ENCODE measurements at regions not wholly inside any gene's neighbourhood (a gene's known extent, or its start where the extent isn't known, plus 50 kb on each side); places are given as distances from the start of the nearest gene placed in this dataset.

DNA sequence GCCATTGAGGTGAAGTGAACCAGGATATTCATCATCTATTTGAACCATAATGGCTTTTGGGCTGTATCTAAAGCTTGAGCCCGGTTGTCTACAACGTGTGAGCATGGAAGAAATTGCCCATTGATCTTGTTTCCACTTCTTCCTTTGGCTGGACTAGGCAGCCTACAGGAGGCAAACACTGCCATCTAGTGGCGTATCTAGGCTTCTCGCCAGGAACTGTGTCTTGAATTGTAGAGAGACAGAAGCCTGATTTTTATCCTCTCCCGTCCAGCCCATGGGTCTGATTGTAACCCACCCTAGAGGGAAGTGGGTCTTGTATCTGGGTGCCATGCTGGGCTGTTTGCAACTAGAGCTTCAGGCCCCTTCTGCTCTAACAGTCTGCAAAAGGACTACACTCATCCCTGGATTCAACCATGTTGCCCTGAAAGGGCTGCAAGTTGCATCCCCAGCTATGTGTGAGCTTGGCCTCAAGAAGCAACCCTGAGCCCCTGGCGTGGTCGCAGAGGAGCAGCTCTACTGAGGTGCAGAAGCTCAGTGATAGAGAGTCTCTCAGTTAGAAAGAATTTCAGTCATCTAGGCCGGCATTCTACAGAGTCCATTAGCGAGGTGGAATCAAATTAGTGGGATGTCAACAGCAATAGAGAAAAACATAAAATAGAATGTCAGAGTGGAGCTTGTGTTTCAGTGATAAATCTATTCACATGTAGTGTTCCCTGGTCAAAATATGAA, 170.2 kb upstream of the UMPS start:
- DNase-seq (ENCODE audit: low read depth in 2 of 3, low spot score in 2 of 3) = peak in 2 of 3 donors; percentile 57 to 81

DNA sequence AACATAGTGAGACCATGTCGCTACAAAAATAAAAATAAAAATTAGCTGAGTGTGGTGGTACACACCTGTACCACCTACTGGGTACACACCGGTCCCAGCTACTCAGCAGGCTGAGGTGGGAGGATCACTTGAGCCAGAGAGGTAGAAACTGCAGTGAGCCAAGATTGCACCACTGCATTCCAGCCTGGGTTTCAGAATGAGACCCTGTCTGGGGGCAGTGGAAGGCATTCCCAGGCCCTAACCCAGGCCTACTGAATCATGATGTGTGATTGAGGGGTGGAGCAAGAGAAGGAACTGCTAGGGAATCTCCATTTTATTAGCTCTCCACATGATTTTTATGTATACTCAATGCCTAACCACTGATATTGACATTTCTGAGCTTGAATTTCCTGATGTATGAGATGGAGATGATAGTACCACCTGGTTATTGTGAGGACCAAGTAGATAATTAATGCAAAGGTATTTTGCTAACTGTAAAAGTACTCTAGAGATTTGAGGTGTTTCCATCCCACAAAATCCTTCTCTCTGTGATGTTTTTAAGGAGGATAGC, 169.5 kb upstream of the UMPS start:
- no peak for DNase-seq (ENCODE audit: low read depth in 2 of 3, low spot score in 2 of 3)

- no peak for DNase-seq (ENCODE audit: low read depth in 2 of 3, low spot score in 2 of 3)
These were observed 167.5 kb upstream of the UMPS start for GRCh38 chr3:124562769-124563168.

- DNase-seq (ENCODE audit: low read depth in 2 of 3, low spot score in 2 of 3) = no peak
These were observed 166.9 kb upstream of the UMPS start for GRCh38 chr3:124563376-124563775.

- peak in 2 of 3 donors; percentile 46 to 63 for DNase-seq (ENCODE audit: low read depth in 2 of 3, low spot score in 2 of 3)
These were observed 165.2 kb upstream of the UMPS start for GRCh38 chr3:124565013-124565412.

DNA sequence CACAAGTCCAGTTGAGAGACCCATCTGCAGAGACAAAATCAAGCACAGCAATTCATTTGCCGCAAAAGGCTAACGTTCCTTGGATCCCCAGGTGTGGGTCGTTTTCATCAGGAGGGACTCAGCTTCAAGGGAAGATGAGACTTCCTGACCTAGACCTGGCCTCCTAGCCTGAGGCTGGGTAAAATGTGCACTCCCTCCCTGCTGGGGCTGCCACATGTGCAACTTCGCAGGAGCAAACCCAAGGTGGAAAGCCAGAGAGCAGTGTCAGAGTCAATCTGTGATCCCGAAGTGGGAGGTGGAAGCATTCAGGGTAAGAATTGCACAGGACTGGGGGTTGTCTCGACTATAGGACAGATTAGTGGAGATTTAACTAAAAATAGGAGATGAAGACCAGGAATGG, 164.7 kb upstream of the UMPS start:
- DNase-seq (ENCODE audit: low read depth in 2 of 3, low spot score in 2 of 3) = no peak

GRCh38 chr3:124566701-124567100, 163.6 kb upstream of the UMPS start:
- DNase-seq (ENCODE audit: low read depth in 2 of 3, low spot score in 2 of 3) = no peak

DNA sequence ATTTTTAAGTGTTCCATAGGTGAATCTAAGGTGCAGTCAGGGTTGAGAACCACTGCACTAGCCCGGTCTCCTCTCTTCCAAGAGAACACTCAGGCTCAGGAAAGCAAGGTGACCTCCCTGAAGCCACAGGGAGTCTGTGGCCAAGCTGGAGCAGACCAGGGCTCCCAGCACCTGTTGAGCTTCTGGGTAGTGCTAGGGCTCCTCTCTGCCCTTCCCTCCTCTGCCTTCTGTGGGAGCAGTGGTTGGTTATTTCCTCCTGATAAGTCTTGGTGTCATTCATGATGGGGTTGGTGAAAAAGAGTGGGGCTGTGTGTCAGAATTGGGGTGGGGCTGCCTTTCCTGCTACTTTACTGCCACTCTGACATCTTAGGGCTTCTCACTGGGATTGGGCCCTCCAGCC, 163.1 kb upstream of the UMPS start:
- peak in 1 of 3 donors; percentile 47 for DNase-seq (ENCODE audit: low read depth in 2 of 3, low spot score in 2 of 3)

DNA sequence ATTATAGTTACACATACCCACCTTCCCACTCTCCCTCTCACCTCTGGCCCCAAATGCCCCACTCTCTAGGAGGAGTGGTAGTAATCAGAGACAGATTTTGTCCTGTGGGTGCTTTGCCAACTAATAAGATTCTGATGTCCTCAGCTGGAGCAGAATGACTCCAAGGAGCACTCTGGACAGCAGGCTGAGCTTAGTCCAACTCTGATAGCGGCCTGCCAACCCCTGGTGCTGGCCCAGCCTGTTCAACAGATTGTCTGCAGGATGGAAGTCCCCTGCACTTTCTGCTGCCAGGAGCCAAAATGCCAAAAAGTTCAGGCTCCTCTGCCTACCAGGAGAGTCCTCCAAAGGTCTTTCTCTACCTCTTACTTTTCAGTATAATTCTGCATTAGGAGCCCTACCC, 160.5 kb upstream of the UMPS start:
- DNase-seq (ENCODE audit: low read depth in 2 of 3, low spot score in 2 of 3) = no peak

- DNase-seq (ENCODE audit: low read depth in 2 of 3, low spot score in 2 of 3) = no peak
These were observed 160.0 kb upstream of the UMPS start for GRCh38 chr3:124570232-124570631.

GRCh38 chr3:124572851-124573405, 157.3 kb upstream of the UMPS start:
- DNase-seq (ENCODE audit: low read depth in 2 of 3, low spot score in 2 of 3) = no peak

GRCh38 chr3:124574012-124574411, 156.2 kb upstream of the UMPS start:
- no peak for DNase-seq (ENCODE audit: low read depth in 2 of 3, low spot score in 2 of 3)

- no peak for DNase-seq (ENCODE audit: low read depth in 2 of 3, low spot score in 2 of 3)
These were observed 153.4 kb upstream of the UMPS start for GRCh38 chr3:124576565-124577493.

DNA sequence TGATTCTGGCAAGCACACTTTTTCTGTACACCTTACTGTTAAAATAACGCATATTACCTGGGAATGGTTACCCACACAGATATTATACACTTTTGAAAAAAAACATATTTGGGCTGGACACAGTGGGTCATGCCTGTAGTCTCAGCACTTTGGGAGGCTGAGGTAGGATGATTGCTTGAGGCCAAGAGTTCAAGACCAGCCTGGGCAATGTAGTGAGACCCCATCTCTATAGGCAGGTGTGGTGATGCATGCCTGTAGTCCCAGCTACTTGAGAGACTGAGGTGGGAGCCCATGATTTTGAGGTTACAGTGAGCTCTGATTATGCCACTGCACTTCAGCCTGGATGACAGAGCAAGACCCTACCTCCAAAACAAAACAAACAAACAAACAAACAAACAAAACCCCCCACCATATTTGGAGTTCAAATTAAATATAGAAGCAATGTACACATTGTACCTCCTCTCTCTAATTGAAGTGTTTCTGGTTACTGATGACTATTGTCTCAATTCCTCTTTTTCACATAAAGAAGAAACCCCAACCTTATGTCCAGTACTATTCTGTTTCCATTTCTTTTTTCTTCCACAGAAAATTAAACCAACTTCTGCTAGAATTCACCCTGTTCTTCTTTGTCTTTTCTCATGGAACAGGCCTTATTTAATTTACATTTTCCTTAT, 152.6 kb upstream of the UMPS start:
- DNase-seq (ENCODE audit: low read depth in 2 of 3, low spot score in 2 of 3) = no peak

GRCh38 chr3:124579641-124580040, 150.6 kb upstream of the UMPS start:
- DNase-seq (ENCODE audit: low read depth in 2 of 3, low spot score in 2 of 3) = no peak

DNA sequence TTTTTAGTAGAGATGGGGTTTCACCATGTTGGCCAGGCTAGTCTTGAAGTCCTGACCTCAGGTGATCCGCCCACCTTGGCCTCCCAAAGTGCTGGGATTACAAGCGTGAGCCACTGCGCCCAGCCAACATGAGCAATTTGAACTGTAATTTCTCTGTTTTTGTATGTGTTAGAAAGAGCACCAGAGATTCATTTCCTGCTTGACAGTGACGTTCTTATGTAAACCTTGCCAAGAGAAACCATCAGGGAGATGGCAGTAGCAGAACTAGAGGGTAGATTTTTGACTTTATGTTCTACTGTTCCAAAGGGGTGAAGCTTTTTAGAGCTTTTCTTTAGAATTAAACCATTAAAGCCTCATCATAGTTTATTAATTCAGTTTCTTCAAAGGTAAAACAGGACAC, 148.1 kb upstream of the UMPS start:
- no peak for DNase-seq (ENCODE audit: low read depth in 2 of 3, low spot score in 2 of 3)

- DNase-seq (ENCODE audit: low read depth in 2 of 3, low spot score in 2 of 3) = peak in 2 of 3 donors; percentile 21 to 35
These were observed 147.4 kb upstream of the UMPS start for GRCh38 chr3:124582621-124583395.

DNA sequence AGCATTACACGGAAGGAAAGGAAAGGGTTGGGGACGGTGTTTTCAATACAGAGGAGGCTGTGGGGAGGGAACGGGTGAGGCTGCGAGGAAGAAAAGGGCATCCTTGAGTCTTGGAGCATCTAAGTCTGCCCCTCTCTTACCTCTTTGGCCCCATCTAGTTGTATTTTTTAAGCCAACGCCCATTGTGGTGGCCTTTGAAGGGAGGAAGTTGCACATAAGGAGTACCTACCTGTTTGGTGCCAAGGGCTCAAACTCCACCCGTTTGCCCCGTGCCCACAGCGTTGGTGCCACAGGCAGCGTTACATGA, 146.1 kb upstream of the UMPS start:
- DNase-seq (ENCODE audit: low read depth in 2 of 3, low spot score in 2 of 3) = peak in 1 of 3 donors; percentile 19

DNA sequence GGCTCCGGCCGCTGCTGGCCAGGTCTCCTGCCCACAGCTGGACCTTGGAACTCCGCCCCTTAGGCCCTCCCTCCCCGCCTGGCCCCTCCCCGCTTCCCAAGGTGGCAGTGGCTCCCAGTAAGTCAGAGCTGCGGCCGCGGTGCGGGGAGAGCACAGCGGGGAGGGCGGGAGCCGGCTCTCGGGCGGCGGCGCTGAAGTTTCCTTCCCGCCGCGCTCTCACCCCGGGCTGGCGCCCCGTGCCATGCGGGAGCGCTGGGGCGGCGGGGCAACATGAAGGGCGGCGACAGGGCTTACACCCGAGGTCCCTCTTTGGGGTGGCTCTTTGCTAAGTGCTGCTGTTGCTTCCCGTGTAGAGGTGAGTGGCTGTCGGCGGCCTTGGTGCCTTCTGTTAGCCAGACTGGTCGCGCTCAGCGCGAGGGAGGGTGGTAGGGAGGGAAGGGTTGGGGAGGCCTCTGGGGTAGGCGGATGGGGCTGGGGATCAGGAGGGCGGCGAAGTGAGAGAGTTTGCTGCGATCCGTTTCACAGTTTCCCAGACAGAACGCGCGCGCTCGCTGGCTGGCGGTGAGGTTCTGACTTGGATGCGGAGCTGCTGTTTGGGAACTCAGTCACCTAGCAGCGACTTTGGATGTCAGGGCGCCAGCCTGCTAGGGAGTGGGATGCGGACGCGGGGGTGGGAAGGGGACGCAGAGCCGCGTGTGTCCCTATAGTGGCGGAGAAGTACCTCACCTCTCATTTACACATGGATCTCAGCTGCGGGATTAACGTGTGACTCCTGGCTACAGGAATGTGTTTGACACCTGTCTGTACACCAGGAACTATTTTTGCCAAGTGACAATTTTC, 145.5 kb upstream of the UMPS start:
- DNase-seq (ENCODE audit: low read depth in 2 of 3, low spot score in 2 of 3) = peak in 1 of 3 donors; percentile 33

All from hematopoietic multipotent progenitor cell (in vitro differentiated cells).